Limb (tissue), 2 donors: ENCODE measurements at regions not wholly inside any gene's neighbourhood (a gene's known extent, or its start where the extent isn't known, plus 50 kb on each side); places are given as distances from the start of the nearest gene placed in this dataset.
"Not testable (repeated sequence)": the region's sequence is repeated elsewhere in the genome, so short reads cannot be mapped to it uniquely, and the experiment has no call there.

Source experiments
- DNase-seq, 2 donors: peaks; one replicate each; pipeline ENCODE4 v3.0.0-alpha.2; 2016; ENCODE audit errors: extremely low spot score in 2 of 2

GRCh38 chr6:6412700-6413099, 92.2 kb upstream of the F13A1 start:
- DNase-seq, result peak in 1 of 2 donors; percentile 61

DNA sequence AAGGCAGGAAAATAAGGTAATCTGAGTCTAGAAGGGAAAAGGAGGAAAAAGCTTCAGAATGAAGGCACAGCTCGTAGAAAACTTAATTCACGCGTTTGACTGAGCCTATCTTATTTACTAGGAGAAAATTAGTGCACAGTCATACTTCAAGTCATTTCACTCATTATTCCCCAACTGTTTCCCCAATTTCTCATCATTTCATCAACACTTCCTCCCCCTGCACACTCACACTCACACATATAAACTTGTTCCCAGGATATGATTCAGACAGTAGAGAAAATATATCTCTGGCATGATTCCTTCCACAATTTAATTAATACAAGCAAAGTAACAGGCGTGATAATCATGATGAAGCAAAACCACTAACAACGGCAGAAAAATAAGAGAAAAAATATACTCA, 94.5 kb upstream of the F13A1 start:
- DNase-seq, result no peak

DNA sequence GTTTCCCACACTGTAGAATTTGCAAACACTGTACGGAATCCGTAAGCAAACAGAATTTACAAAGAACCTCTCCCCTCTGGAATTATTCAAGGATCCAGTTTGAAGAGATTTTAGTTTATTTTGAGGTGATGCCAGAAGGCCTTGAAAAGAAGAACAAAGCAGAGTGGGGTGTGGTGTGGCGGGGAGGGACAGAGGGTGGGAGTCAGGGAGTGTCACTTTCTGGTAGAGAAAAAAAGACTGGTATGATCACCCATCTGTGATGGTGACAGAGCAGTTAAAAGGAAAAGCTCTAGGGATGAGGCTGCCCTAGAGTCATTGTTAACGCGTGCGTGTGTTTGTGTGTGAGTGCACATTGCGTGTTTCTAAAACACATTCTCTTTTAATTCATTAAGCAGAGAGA, 97.0 kb upstream of the F13A1 start:
- no peak for DNase-seq

GRCh38 chr6:6418421-6418820, 98.0 kb upstream of the F13A1 start:
- DNase-seq, result no peak

DNA sequence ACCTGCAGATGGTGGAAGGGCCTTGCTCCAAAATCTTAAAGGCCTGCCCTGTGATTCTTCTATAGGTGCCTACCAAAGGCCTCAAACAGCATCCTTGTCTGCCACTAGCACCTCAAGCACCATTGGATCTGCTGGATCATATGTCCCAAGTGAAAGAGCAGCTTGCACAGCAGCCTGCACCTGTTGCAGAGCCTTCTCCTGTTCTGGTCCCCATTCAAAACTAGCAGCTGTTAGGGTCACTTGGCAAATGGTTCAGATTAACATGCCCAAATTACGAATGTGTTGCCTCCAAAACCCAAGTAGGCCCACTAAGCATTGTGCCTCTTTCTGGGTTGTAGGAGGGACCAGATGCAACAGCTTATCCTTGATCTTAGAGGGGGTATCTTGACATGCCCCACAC, 99.6 kb upstream of the F13A1 start:
- DNase-seq, result no peak

DNA sequence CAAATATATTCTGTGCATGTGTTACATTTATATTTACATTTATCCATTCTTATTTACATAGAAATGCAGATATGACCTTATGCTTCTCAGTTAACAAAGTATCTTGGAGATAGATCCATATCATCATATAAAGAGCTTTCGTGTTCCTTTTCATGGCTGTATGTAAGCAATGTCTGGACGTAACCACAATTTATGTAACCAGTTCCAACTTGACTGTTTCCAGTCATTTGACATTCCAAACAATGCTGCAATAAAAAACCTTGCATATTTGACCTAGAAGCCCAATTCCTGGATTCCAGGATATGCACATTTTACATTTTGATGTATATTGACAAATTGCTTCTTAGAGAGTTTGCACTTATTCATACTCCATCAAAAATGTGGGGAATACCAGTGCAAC, 113.7 kb upstream of the F13A1 start:
- DNase-seq, result no peak

DNA sequence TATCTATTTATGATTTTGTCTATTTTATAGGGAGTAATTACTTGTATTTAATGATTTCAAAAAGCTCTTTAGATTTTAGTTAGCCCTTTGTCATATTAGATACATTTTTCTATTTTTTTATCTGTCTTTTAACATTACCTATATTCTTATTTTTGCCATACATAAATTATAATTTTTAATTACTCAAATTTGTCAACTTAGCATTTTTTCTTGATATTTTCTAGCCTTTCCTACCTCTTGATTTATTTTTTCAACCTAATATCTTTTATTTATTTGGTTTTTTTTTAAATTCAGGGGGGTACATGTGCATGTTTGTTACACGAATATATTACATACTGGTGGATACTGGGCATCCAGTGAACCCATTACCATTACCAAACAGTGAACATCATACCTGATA, 114.3 kb upstream of the F13A1 start:
- DNase-seq, result no peak

- DNase-seq, result no peak
These were observed 115.9 kb upstream of the F13A1 start for GRCh38 chr6:6436366-6436765.

- no peak for DNase-seq
These were observed 116.5 kb upstream of the F13A1 start for GRCh38 chr6:6436946-6437345.

GRCh38 chr6:6438286-6438685, 117.8 kb upstream of the F13A1 start:
- no peak for DNase-seq

- no peak for DNase-seq
These were observed 119.3 kb upstream of the F13A1 start for GRCh38 chr6:6439778-6440177.

- DNase-seq, result no peak
These were observed 131.5 kb upstream of the F13A1 start for GRCh38 chr6:6452002-6452401.

DNA sequence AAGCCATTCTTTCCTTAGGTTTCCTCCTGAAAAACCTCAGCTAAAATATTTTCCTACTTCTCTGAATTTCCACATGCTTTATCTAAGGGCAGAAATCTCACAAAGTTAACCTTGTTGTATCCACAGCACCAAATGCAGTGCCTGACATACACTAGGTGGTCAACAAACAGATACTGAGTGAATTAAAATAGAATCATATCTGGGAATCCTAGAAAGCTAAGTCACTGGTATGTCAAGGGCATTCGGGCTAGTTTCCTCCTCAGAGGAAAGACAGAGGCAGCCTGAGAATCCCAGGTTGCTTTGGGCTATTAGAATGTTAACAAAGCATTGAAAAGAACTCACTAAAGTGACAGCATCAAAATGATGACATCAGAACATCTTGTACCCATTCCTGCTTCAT, 132.7 kb upstream of the F13A1 start:
- no peak for DNase-seq

- no peak for DNase-seq
These were observed 133.2 kb upstream of the LY86 start for GRCh38 chr6:6455272-6455671.

GRCh38 chr6:6458172-6458571, 130.3 kb upstream of the LY86 start:
- DNase-seq, result no peak

- not testable (repeated sequence) for DNase-seq
These were observed 128.6 kb upstream of the LY86 start for GRCh38 chr6:6459963-6460362.

- DNase-seq, result no peak
These were observed 128.1 kb upstream of the LY86 start for GRCh38 chr6:6460416-6460815.

- no peak for DNase-seq
These were observed 127.4 kb upstream of the LY86 start for GRCh38 chr6:6461138-6461537.

DNA sequence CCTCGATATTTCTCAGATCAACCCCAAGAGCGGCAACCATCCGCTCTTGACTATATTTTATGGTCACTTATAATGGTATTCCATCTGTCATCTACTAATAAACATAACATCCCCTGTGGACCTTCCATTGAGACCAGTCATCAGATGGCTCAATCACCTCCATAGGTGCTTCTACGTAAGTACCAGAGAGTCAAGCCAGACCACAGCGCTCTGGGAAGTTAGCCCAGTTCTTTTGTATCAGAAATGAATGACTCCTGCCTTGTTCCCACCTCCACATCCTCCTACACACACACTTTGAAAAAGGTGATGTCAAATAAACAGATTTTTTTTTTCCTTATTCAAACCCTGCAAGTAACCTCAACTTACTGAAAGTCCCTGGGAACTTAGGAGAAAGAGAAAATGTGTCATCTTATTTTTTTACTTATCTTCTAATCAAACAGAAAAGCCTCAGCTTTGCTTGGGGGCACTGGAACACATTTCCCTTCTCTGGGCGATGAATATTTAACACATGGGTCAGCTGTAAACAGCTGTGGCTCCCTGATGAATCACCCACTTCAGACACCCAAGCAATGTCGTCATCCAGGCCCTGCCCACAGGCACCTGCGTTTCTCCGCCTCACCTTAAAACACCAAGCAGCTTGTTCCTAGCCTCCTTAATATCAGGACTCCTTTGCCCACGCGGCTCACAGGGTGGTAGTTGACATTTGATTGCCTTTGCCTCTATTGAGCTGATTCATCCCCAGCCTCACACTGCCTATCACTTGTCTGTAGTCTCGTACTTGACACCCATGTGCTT, 121.4 kb upstream of the LY86 start:
- no peak for DNase-seq

- no peak for DNase-seq
These were observed 119.4 kb upstream of the LY86 start for GRCh38 chr6:6469074-6469473.

DNA sequence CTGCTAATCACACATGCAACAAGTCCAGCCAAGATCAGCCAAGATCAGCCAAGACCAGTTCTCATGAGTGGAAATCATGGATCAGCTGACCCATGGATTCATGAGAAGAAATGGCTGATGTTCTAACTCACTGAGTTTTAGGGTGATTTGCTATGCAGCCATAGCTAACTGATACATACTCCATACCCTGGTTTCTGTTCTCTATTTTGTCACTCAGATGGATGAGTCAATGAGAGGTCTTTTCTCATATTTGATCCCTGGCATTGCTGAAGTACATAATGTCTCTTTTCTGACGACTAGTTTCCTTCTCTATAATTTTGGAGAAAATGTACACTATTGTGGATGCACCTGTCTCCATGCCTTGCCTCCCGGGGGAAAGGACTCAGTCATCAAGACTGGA, 118.4 kb upstream of the LY86 start:
- no peak for DNase-seq

- DNase-seq, result no peak
These were observed 117.2 kb upstream of the LY86 start for GRCh38 chr6:6471276-6471675.

DNA sequence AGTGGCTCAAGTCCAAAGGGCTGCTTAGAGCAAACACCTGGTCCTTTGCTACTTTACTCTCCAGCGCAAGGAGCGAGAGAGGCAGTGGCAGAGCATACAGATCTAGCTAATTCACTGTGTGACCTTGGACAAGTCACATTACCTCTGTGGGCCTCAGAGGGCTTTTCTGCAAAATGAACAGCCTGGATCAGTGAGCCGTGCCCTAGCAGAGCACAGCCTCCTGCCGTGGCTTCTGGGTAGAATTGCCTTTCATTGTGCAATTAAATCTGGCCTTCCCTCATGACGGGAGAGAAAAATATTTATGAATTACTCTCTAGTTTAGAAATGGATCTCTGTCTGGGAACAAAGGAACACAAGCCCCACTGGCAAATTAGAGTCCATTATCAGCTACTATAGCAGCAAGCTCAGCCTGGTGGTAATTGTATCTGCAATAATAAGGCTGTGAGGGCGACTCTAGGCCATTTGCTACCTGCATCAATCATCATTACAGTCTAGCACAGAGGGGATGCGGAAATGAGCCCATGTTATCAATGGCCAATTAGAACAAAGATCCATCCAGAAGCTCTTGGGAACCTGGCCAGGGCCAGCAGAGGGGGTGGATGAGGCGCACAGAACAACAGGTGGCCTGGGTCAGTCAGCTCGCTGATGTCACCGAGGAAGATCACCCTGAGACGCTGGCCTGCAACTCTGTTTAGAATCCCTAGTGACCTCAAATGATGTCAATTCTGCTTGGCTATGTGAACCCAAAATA, 114.2 kb upstream of the LY86 start:
- DNase-seq, result no peak
